Erythroblast (primary cell): ENCODE measurements at regions not wholly inside any gene's neighbourhood (a gene's known extent, or its start where the extent isn't known, plus 50 kb on each side); places are given as distances from the start of the nearest gene placed in this dataset.

Experiments used
- GATA1 ChIP-seq: IDR thresholded peaks from 2 replicates; pipeline ENCODE4 v1.6.1; 2011; ENCODE audit warnings: low read depth, mild to moderate bottlenecking, control low read depth, low read length, moderate library complexity
- POLR2A ChIP-seq: IDR thresholded peaks from 2 replicates; pipeline ENCODE4 v1.6.1; 2011; ENCODE audit warnings: mild to moderate bottlenecking, low read length

DNA sequence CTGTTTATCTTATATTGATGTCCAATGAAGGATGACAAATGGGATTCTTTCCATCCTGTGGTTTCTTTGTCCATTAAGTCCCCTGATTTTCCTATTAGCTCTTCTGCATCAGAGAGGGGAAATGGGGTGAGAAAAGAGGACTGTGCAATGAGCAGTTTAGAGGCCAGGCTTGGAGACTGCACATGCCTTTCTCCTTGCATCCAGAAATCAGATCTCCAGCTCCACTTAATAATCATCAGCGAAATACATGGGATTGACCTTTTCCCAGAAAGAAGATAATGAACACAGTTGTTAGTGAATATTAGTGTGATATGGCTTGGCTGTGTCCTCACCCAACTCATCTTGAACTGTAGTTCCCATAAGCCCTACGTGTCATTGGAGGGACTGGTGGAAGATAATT, 697.4 kb downstream of the CBLN2 start:
- no peak for TF ChIP-seq POLR2A
- TF ChIP-seq GATA1, result no peak
